PC-9 (cell line): ENCODE measurements at regions not wholly inside any gene's neighbourhood (a gene's known extent, or its start where the extent isn't known, plus 50 kb on each side); places are given as distances from the start of the nearest gene placed in this dataset.
A peak's percentile ranks its signal among the peaks of the same experiment; 100 is the strongest.

Experiments
- BruUV-seq: library from RNA; stranded (reverse); fragments of 400-500 nt; replicated peaks from 2 replicates; lab custom pipeline; 2021; lab: Mats Ljungman, UMichigan
- CTCF ChIA-PET: fragments of 300-600 bp; sonication (Branson Sonifier 250); formaldehyde crosslinking; loops from one replicate; lab custom pipeline; 2022; ENCODE audit warnings: antibody characterized with exemption; lab: Charles Lee
- POLR2A ChIA-PET: fragments of 300-600 bp; sonication (Branson Sonifier 250); formaldehyde crosslinking; loops from one replicate; lab custom pipeline; 2022; ENCODE audit warnings: antibody characterized with exemption; ENCODE audit not compliant: unreplicated experiment; lab: Charles Lee
- DNase-seq, 2 experiments: peaks; one replicate each; pipeline versions ENCODE4 v3.0.0 to v3.0.0-alpha.2; 2015 to 2022; ENCODE audit warnings: mixed read lengths in 1 of 2
- H2AFZ ChIP-seq: fragments of 200-600 bp; sonication (generic); 2 replicates; pipeline ENCODE4 v1.8.1; 2017; ENCODE audit warnings: antibody characterized with exemption
- H3F3A ChIP-seq: fragments of 200-600 bp; sonication (generic); 2 replicates; pipeline ENCODE4 v1.8.1; 2017; ENCODE audit warnings: antibody characterized with exemption, mild to moderate bottlenecking, low read depth; ENCODE audit not compliant: insufficient read depth
- H3K27ac ChIP-seq: fragments of 200-600 bp; sonication (generic); 2 replicates; pipeline ENCODE4 v1.6.1; 2016; ENCODE audit warnings: mixed run types
- H3K27me3 ChIP-seq: fragments of 200-600 bp; sonication (generic); 2 replicates; pipeline ENCODE4 v1.6.1; 2016; ENCODE audit warnings: low read depth, mixed run types; ENCODE audit not compliant: insufficient read depth
- H3K36me3 ChIP-seq: fragments of 200-600 bp; sonication (generic); 2 replicates; pipeline ENCODE4 v1.6.1; 2016; ENCODE audit warnings: low read depth, mixed run types
- H3K4me1 ChIP-seq: fragments of 200-600 bp; sonication (generic); replicated peaks from 2 replicates; pipeline ENCODE4 v1.6.1; 2016; ENCODE audit warnings: mixed run types; ENCODE audit not compliant: insufficient read depth
- H3K4me2 ChIP-seq: fragments of 200-600 bp; sonication (generic); 2 replicates; pipeline ENCODE4 v1.6.1; 2017; ENCODE audit warnings: mixed run types
- H3K4me3 ChIP-seq: fragments of 200-600 bp; sonication (generic); 2 replicates; pipeline ENCODE4 v1.6.1; 2016; ENCODE audit warnings: mixed run types
- H3K79me2 ChIP-seq: fragments of 200-600 bp; sonication (generic); 2 replicates; pipeline ENCODE4 v1.6.1; 2017; ENCODE audit warnings: low read depth, mixed run types
- H3K9me2 ChIP-seq: fragments of 200-600 bp; sonication (generic); 2 replicates; pipeline ENCODE4 v1.8.1; 2017; ENCODE audit warnings: mild to moderate bottlenecking; ENCODE audit not compliant: insufficient read depth
- H3K9me3 ChIP-seq: fragments of 200-600 bp; sonication (generic); 2 replicates; pipeline ENCODE4 v1.8.1; 2016; ENCODE audit warnings: low read depth; ENCODE audit not compliant: insufficient read depth
- H4K20me1 ChIP-seq: fragments of 200-600 bp; sonication (generic); 2 replicates; pipeline ENCODE4 v1.8.1; 2017; ENCODE audit not compliant: insufficient read depth
- CTCF ChIP-seq: fragments of 200-600 bp; sonication (generic); conservative IDR thresholded peaks from 2 replicates; pipeline ENCODE4 v1.6.1; 2017; ENCODE audit warnings: mixed run types, antibody characterized with exemption, mild to moderate bottlenecking, moderate library complexity
- EZH2 ChIP-seq: fragments of 200-600 bp; sonication (generic); IDR thresholded peaks from 2 replicates; pipeline ENCODE4 v1.8.0; 2017; ENCODE audit warnings: antibody characterized with exemption, low read depth
- intact Hi-C: fragments of 100-400 bp; cut with micrococcal nuclease; formaldehyde crosslinking; loops from one replicate; pipeline ENCODE4 v1.10.0; 2022; ENCODE audit not compliant: unreplicated experiment

DNA sequence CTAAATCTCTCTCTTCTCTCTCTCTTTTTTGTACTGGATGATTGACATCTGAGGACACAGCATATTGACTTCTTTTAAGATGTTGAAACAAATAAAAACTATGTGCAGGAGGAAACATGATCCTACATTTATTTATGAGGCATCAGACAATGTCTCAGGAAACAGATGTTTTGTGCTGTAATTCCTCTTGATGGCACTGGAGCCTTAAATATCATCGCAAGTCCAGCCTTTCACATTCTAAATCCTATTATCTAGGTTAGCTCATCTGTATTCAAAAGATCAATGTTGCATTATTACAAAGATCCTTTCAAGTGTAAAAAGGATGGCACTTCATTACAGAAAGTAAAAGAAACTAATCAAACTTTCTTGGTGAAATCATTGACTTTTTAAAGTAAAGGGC, 63.9 kb downstream of the MAT2B start:
- BruUV-seq, result no TSS peak
- CTCF ChIA-PET, result no interaction called here
- no peak overlapping the region for H2AFZ ChIP-seq
- H3K27me3 ChIP-seq, result peaks cover 56% of the 10 kb centered on the region
- H3K4me1 ChIP-seq, result no peaks in the 10 kb centered on the region
- no peaks in the 10 kb centered on the region for H4K20me1 ChIP-seq
- no peak overlapping the region for H3K4me2 ChIP-seq
- no peak for TF ChIP-seq EZH2
- no peak for TF ChIP-seq CTCF
- no peaks in the 10 kb centered on the region for H3F3A ChIP-seq
- no peaks in the 10 kb centered on the region for H3K9me3 ChIP-seq
- H3K4me3 ChIP-seq, result no peak overlapping the region
- no peaks in the 10 kb centered on the region for H3K9me2 ChIP-seq
- no peak for DNase-seq
- H3K36me3 ChIP-seq, result no peaks in the 10 kb centered on the region
- H3K27ac ChIP-seq, result no peak overlapping the region
- POLR2A ChIA-PET, result no interaction called here
- no peaks in the 10 kb centered on the region for H3K79me2 ChIP-seq
- intact Hi-C loops, result loop anchor here (10.0 kb wide), 1 partner anchor 906 kb away; no protein-coding TSS in a partner anchor

DNA sequence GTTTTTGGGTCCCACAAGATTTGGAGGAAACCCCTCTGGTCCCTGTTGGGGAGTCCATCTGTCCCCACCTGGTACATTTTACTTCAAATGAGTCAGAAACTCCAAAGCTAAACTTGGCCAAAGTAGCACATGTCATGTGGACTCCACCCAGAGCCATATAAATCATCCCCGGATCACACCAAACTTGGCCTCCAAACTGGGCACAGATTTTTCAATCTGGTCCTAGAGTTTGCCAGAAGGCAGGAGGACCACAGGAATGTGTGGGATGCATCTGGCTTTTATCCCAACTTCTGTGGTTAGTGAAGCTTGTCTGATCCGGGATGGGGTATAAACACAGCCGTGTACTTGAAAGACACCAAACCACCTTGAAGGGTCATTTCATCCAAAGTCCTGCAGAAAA, 66.3 kb downstream of the MAT2B start:
- DNase-seq, result peak in 1 of 2 experiments; percentile 4
- intact Hi-C loops, result no loop called here
- H3K9me2 ChIP-seq, result no peaks in the 10 kb centered on the region
- no peak overlapping the region for H2AFZ ChIP-seq
- no peak overlapping the region for H3K4me2 ChIP-seq
- TF ChIP-seq CTCF (no peak), EZH2 (no peak)
- ChIA-PET POLR2A (no interaction called here), CTCF (no interaction called here)
- no peaks in the 10 kb centered on the region for H3F3A ChIP-seq
- H3K4me1 ChIP-seq, result no peaks in the 10 kb centered on the region
- no peaks in the 10 kb centered on the region for H3K36me3 ChIP-seq
- no peaks in the 10 kb centered on the region for H3K79me2 ChIP-seq
- H3K9me3 ChIP-seq, result no peaks in the 10 kb centered on the region
- no peaks in the 10 kb centered on the region for H4K20me1 ChIP-seq
- H3K27ac ChIP-seq, result no peak overlapping the region
- peaks cover 43% of the 10 kb centered on the region for H3K27me3 ChIP-seq
- no TSS peak for BruUV-seq
- no peak overlapping the region for H3K4me3 ChIP-seq

DNA sequence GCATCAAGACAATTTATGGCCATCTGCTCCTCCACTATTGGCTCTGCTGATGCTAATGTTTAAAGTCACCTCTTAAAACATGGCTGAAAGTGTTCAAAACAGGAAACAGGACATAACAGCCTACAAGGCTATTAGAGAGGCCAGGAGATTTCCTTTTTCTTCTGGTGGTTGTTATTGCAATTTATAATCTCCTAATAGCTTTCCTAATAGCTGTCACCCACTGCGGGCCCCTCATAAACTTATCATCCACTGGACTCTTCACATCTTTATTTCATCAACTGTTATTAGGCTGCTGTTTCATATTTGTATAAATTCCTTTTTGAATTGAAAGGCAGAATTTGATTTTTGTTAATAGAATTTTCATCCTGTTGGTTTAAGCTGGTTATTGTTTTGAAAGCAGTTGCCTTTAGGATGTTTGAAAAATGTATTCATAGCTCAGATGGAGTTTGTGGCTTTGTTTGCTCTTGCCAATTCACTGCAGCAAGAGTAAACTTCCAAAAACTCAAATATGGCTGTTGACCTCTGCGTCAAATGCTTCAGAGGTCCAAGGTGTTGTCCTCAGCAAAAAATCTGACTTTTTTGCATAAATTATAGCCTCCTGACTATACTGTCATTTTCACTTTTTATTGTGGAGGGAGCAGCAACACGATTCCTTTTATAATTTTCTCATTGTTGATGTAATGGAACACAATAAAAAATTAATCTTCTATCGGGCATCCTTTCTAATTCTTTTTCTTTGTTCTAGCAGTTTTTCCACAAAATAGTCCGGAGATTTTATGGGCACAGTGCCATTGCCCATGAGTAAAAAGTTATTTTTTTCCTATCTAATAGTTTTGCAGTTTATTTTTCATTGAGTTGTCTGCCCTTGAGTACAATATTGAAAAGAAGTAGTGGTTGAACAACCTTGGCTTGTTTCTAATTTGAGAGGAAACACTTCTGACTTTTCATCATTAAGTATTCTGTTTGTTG, 69.3 kb downstream of the MAT2B start:
- BruUV-seq, result no TSS peak
- H3K9me3 ChIP-seq, result no peaks in the 10 kb centered on the region
- H3K9me2 ChIP-seq, result no peaks in the 10 kb centered on the region
- no peak overlapping the region for H2AFZ ChIP-seq
- POLR2A ChIA-PET, result no interaction called here
- CTCF ChIA-PET, result no interaction called here
- no peaks in the 10 kb centered on the region for H3K36me3 ChIP-seq
- H3K4me3 ChIP-seq, result no peak overlapping the region
- intact Hi-C loops, result no loop called here
- peaks cover 46% of the 10 kb centered on the region for H3K27me3 ChIP-seq
- H3K4me2 ChIP-seq, result no peak overlapping the region
- no peaks in the 10 kb centered on the region for H3K79me2 ChIP-seq
- no peak for TF ChIP-seq EZH2
- TF ChIP-seq CTCF, result no peak
- no peaks in the 10 kb centered on the region for H3F3A ChIP-seq
- H3K27ac ChIP-seq, result no peak overlapping the region
- H4K20me1 ChIP-seq, result no peaks in the 10 kb centered on the region; the same call in 1 of the 2 replicates
- no peak for DNase-seq
- no peaks in the 10 kb centered on the region for H3K4me1 ChIP-seq
